PFSK-1 (cell line): ENCODE measurements at regions not wholly inside any gene's neighbourhood (a gene's known extent, or its start where the extent isn't known, plus 50 kb on each side); places are given as distances from the start of the nearest gene placed in this dataset.

Source experiments
- FOXP2 ChIP-seq: optimal IDR thresholded peaks from 2 replicates; pipeline ENCODE3; 2011; ENCODE audit warnings: borderline replicate concordance, control low read depth, inconsistent platforms; ENCODE audit not compliant: insufficient read depth; ENCODE audit errors: extremely low read length, extremely low read depth
- POLR2AphosphoS5 ChIP-seq: IDR thresholded peaks from 2 replicates; pipeline ENCODE4 v1.6.1; 2012; ENCODE audit warnings: low read depth, mild to moderate bottlenecking, control low read depth, low read length, moderate library complexity
- REST ChIP-seq, 2 experiments: IDR thresholded peaks; 2 replicates each; pipeline versions ENCODE4 v1.6.1 to v1.8.0; 2011 to 2012; ENCODE audit warnings: low read depth in 2 of 2, low read length in 2 of 2, control low read depth in 1 of 2, inconsistent platforms in 1 of 2, mild to moderate bottlenecking in 1 of 2, moderate library complexity in 1 of 2; ENCODE audit not compliant: insufficient read depth in 1 of 2
- SIN3A ChIP-seq: IDR thresholded peaks from 2 replicates; pipeline ENCODE4 v1.6.1; 2012; ENCODE audit warnings: mild to moderate bottlenecking, low read length, moderate library complexity, borderline replicate concordance; ENCODE audit not compliant: insufficient read depth
- TAF1 ChIP-seq: IDR thresholded peaks from 2 replicates; pipeline ENCODE4 v1.6.1; 2012; ENCODE audit warnings: low read length, control low read depth, borderline replicate concordance; ENCODE audit not compliant: insufficient read depth

- TF ChIP-seq SIN3A (no peak), FOXP2 (no peak), POLR2AphosphoS5 (no peak), TAF1 (no peak), REST (IDR thresholded peaks at IDR 0.05; ENCODE audit: insufficient read depth in 1 of 2, low read depth in 2 of 2, low read length in 2 of 2) (no peak)
Observed at GRCh38 chr22:48849963-48850657, 977.6 kb downstream of the BRD1 start.

GRCh38 chr22:48849219-48849912, 978.3 kb downstream of the BRD1 start:
- TF ChIP-seq FOXP2 (no peak), SIN3A (no peak), POLR2AphosphoS5 (no peak), TAF1 (no peak), REST (IDR thresholded peaks at IDR 0.05; ENCODE audit: insufficient read depth in 1 of 2, low read depth in 2 of 2, low read length in 2 of 2) (no peak)

- TF ChIP-seq REST (IDR thresholded peaks at IDR 0.05; ENCODE audit: insufficient read depth in 1 of 2, low read depth in 2 of 2, low read length in 2 of 2) (no peak), TAF1 (no peak), FOXP2 (no peak), SIN3A (no peak), POLR2AphosphoS5 (no peak)
Observed at GRCh38 chr22:48846200-48846599, 981.5 kb downstream of the BRD1 start.

GRCh38 chr22:48845356-48845936, 982.2 kb downstream of the BRD1 start:
- TF ChIP-seq SIN3A (no peak), TAF1 (no peak), REST (IDR thresholded peaks at IDR 0.05; ENCODE audit: insufficient read depth in 1 of 2, low read depth in 2 of 2, low read length in 2 of 2) (no peak), FOXP2 (no peak), POLR2AphosphoS5 (no peak)
